ENCODE measurements at regions not wholly inside any gene's neighbourhood (a gene's known extent, or its start where the extent isn't known, plus 50 kb on each side); places are given as distances from the start of the nearest gene placed in this dataset.

DNA sequence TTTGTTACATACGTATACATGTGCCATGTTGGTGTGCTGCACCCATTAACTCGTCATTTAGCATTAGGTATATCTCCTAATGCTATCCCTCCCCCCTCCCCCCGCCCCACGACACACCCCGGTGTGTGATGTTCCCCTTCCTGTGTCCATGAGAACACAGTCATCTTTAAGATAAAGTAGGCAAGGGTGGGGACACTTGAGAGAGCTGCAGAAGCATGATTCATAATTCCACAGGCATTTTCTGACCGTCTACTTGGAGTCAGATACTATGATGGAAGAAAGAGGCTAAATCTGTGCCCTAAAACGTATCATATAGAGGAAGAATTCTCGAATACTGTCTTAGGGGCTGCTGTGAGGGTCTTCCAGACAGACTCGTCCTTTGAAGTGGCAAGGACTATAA lies 145.9 kb upstream of the VASH1 start:
- ATAC-seq = no peak
- TF ChIP-seq ARNTL (CRISPR knock-in tag; IDR thresholded peaks at IDR 0.05; ENCODE audit: borderline replicate concordance, low read depth) (no peak), ESRRG (CRISPR knock-in tag; IDR thresholded peaks at IDR 0.05) (no peak)
- TF ChIP-seq, protein P1, sequence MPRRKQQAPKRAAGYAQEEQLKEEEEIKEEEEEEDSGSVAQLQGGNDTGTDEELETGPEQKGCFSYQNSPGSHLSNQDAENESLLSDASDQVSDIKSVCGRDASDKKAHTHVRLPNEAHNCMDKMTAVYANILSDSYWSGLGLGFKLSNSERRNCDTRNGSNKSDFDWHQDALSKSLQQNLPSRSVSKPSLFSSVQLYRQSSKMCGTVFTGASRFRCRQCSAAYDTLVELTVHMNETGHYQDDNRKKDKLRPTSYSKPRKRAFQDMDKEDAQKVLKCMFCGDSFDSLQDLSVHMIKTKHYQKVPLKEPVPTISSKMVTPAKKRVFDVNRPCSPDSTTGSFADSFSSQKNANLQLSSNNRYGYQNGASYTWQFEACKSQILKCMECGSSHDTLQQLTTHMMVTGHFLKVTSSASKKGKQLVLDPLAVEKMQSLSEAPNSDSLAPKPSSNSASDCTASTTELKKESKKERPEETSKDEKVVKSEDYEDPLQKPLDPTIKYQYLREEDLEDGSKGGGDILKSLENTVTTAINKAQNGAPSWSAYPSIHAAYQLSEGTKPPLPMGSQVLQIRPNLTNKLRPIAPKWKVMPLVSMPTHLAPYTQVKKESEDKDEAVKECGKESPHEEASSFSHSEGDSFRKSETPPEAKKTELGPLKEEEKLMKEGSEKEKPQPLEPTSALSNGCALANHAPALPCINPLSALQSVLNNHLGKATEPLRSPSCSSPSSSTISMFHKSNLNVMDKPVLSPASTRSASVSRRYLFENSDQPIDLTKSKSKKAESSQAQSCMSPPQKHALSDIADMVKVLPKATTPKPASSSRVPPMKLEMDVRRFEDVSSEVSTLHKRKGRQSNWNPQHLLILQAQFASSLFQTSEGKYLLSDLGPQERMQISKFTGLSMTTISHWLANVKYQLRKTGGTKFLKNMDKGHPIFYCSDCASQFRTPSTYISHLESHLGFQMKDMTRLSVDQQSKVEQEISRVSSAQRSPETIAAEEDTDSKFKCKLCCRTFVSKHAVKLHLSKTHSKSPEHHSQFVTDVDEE (CRISPR knock-in tag; IDR thresholded peaks at IDR 0.05) = no peak

DNA sequence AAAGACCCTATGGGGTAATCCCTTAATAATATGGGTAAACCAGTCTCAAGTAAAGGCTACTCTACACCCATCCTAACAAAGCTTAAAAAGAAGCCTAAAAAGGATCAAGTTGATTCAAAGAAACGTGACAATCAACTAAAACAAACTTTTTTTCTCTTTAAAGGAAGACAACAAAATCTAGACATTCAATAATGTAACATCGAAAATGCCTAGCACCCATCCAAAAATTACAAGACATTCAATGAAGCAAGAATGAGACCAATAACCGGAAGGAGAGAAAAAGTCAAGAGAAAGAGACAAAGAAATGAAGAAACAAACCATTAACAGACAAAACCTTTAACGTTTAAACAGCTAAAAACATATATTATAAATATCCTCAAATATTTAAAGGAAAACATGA lies 143.8 kb upstream of the VASH1 start:
- no peak for ATAC-seq
- TF ChIP-seq, protein P1 (CRISPR knock-in tag; IDR thresholded peaks at IDR 0.05) = no peak
- TF ChIP-seq ARNTL (CRISPR knock-in tag; IDR thresholded peaks at IDR 0.05; ENCODE audit: borderline replicate concordance, low read depth) (no peak), ZNF8 (CRISPR knock-in tag; IDR thresholded peaks at IDR 0.05) (no peak), ISL1 (CRISPR knock-in tag; IDR thresholded peaks at IDR 0.05) (no peak), ZNF565 (CRISPR knock-in tag; conservative IDR thresholded peaks at IDR 0.05; ENCODE audit: low read depth) (no peak), OSR1 (CRISPR knock-in tag; IDR thresholded peaks at IDR 0.05) (no peak), ESRRG (CRISPR knock-in tag; IDR thresholded peaks at IDR 0.05) (no peak)
- TF ChIP-seq, protein P2, sequence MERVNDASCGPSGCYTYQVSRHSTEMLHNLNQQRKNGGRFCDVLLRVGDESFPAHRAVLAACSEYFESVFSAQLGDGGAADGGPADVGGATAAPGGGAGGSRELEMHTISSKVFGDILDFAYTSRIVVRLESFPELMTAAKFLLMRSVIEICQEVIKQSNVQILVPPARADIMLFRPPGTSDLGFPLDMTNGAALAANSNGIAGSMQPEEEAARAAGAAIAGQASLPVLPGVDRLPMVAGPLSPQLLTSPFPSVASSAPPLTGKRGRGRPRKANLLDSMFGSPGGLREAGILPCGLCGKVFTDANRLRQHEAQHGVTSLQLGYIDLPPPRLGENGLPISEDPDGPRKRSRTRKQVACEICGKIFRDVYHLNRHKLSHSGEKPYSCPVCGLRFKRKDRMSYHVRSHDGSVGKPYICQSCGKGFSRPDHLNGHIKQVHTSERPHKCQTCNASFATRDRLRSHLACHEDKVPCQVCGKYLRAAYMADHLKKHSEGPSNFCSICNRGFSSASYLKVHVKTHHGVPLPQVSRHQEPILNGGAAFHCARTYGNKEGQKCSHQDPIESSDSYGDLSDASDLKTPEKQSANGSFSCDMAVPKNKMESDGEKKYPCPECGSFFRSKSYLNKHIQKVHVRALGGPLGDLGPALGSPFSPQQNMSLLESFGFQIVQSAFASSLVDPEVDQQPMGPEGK (CRISPR knock-in tag; IDR thresholded peaks at IDR 0.05; ENCODE audit: borderline replicate concordance) = no peak
- TF ChIP-seq, protein P3, sequence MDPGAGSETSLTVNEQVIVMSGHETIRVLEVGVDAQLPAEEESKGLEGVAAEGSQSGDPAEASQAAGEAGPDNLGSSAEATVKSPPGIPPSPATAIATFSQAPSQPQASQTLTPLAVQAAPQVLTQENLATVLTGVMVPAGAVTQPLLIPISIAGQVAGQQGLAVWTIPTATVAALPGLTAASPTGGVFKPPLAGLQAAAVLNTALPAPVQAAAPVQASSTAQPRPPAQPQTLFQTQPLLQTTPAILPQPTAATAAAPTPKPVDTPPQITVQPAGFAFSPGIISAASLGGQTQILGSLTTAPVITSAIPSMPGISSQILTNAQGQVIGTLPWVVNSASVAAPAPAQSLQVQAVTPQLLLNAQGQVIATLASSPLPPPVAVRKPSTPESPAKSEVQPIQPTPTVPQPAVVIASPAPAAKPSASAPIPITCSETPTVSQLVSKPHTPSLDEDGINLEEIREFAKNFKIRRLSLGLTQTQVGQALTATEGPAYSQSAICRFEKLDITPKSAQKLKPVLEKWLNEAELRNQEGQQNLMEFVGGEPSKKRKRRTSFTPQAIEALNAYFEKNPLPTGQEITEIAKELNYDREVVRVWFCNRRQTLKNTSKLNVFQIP (CRISPR knock-in tag; IDR thresholded peaks at IDR 0.05; ENCODE audit: borderline replicate concordance, low read depth) = no peak

DNA sequence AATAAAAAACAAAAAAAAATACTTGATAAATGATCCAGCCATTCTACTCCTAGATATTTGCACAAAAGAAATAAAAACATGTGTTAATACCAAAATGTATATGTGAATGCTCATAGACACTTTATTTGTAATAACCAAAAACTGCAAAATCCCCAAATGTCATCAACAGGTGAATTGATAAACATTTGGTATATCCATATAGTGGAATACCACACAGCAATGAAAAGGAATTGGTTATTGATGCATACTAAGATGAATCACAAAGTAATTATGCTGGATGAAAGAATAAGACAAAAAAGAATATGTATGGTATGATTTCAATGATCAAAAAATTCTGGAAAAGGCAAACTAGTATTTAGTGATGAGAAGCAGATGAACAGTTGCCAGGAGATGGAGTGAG lies 124.7 kb upstream of the VASH1 start:
- ATAC-seq = no peak
- TF ChIP-seq, protein P1 (CRISPR knock-in tag; IDR thresholded peaks at IDR 0.05) = no peak
- no peak for TF ChIP-seq GLIS3 (CRISPR knock-in tag; IDR thresholded peaks at IDR 0.05)
- TF ChIP-seq TCF4 (CRISPR knock-in tag; IDR thresholded peaks at IDR 0.05; ENCODE audit: borderline replicate concordance) = no peak
- TF ChIP-seq, protein P4, sequence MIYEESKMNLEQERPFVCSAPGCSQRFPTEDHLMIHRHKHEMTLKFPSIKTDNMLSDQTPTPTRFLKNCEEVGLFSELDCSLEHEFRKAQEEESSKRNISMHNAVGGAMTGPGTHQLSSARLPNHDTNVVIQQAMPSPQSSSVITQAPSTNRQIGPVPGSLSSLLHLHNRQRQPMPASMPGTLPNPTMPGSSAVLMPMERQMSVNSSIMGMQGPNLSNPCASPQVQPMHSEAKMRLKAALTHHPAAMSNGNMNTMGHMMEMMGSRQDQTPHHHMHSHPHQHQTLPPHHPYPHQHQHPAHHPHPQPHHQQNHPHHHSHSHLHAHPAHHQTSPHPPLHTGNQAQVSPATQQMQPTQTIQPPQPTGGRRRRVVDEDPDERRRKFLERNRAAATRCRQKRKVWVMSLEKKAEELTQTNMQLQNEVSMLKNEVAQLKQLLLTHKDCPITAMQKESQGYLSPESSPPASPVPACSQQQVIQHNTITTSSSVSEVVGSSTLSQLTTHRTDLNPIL (CRISPR knock-in tag; IDR thresholded peaks at IDR 0.05; ENCODE audit: low read depth) = no peak
- TF ChIP-seq ZNF8 (CRISPR knock-in tag; IDR thresholded peaks at IDR 0.05) = peak; percentile 94
- TF ChIP-seq OSR1 (CRISPR knock-in tag; IDR thresholded peaks at IDR 0.05) = no peak
- no peak for TF ChIP-seq TOX (CRISPR knock-in tag; IDR thresholded peaks at IDR 0.05; ENCODE audit: borderline replicate concordance)
